GM23338 (cell line): ENCODE measurements at regions not wholly inside any gene's neighbourhood (a gene's known extent, or its start where the extent isn't known, plus 50 kb on each side); places are given as distances from the start of the nearest gene placed in this dataset.
A peak's percentile ranks its signal among the peaks of the same experiment; 100 is the strongest.

Experiments used
- ATAC-seq: fragments of 200-7000 bp; cut with Tn5 transposase; 3 replicates; pipeline ENCODE4 v1.9.1; 2020
- DNase-seq: peaks from one replicate; pipeline ENCODE4 v3.0.0-alpha.2; 2015; ENCODE audit warnings: low spot score
- H2AFZ ChIP-seq: fragments of 200-600 bp; sonication (generic); 2 replicates; pipeline ENCODE4 v1.8.0; 2016; ENCODE audit warnings: antibody characterized with exemption, mild to moderate bottlenecking, moderate library complexity
- H3F3A ChIP-seq: fragments of 200-600 bp; sonication (generic); replicated peaks from 2 replicates; pipeline ENCODE4 v1.8.0; 2017; ENCODE audit warnings: antibody characterized with exemption, mixed run types, low read depth
- H3K27ac ChIP-seq: fragments of 200-600 bp; sonication (generic); 2 replicates; pipeline ENCODE4 v1.6.1; 2016; ENCODE audit warnings: low read depth
- H3K27me3 ChIP-seq: fragments of 200-600 bp; sonication (generic); 2 replicates; pipeline ENCODE4 v1.8.0; 2016; ENCODE audit warnings: mild to moderate bottlenecking, mixed run types, moderate library complexity; ENCODE audit not compliant: insufficient read depth
- H3K36me3 ChIP-seq: fragments of 200-600 bp; sonication (generic); 2 replicates; pipeline ENCODE4 v1.8.0; 2016; ENCODE audit warnings: mild to moderate bottlenecking; ENCODE audit not compliant: insufficient read depth
- H3K4me1 ChIP-seq: fragments of 200-600 bp; sonication (generic); 2 replicates; pipeline ENCODE4 v1.8.0; 2016; ENCODE audit warnings: mild to moderate bottlenecking, moderate library complexity; ENCODE audit not compliant: insufficient read depth
- H3K4me2 ChIP-seq: fragments of 200-600 bp; sonication (generic); 2 replicates; pipeline ENCODE4 v1.7.1; 2017; ENCODE audit warnings: mixed run types
- H3K4me3 ChIP-seq: fragments of 200-600 bp; sonication (generic); 2 replicates; pipeline ENCODE4 v1.6.1; 2016; ENCODE audit warnings: mixed run types
- H3K79me2 ChIP-seq: fragments of 200-600 bp; sonication (generic); replicated peaks from 2 replicates; pipeline ENCODE4 v1.8.0; 2017; ENCODE audit warnings: mild to moderate bottlenecking; ENCODE audit not compliant: insufficient read depth
- H3K9me2 ChIP-seq: fragments of 200-600 bp; sonication (generic); 2 replicates; pipeline ENCODE4 v1.8.0; 2017; ENCODE audit not compliant: insufficient read depth
- H4K20me1 ChIP-seq: fragments of 200-600 bp; sonication (generic); replicated peaks from 2 replicates; pipeline ENCODE4 v1.8.0; 2017; ENCODE audit warnings: mild to moderate bottlenecking; ENCODE audit not compliant: insufficient read depth
- H3K27ac Mint-ChIP-seq: 2 replicates; pipeline ENCODE4 v1.8.0; 2020; ENCODE audit warnings: inconsistent platforms, mild to moderate bottlenecking, moderate library complexity, mixed read lengths
- H3K27me3 Mint-ChIP-seq: 3 replicates; pipeline ENCODE4 v1.8.0; 2022; ENCODE audit warnings: low read depth, mild to moderate bottlenecking, moderate library complexity, mixed read lengths, inconsistent platforms; ENCODE audit not compliant: insufficient read depth, poor library complexity
- H3K36me3 Mint-ChIP-seq: 3 replicates; pipeline ENCODE4 v1.8.0; 2021; ENCODE audit warnings: low read depth, mild to moderate bottlenecking, inconsistent platforms, moderate library complexity, mixed read lengths
- H3K4me1 Mint-ChIP-seq: 3 replicates; pipeline ENCODE4 v1.8.0; 2020; ENCODE audit warnings: mild to moderate bottlenecking, inconsistent platforms, mixed read lengths
- H3K4me3 Mint-ChIP-seq: 3 replicates; pipeline ENCODE4 v1.8.0; 2021; ENCODE audit warnings: moderate library complexity, mild to moderate bottlenecking, inconsistent platforms, mixed read lengths
- H3K9me3 Mint-ChIP-seq: 3 replicates; pipeline ENCODE4 v1.8.0; 2020; ENCODE audit warnings: moderate library complexity, mild to moderate bottlenecking, inconsistent platforms, mixed read lengths
- CREB1 ChIP-seq: fragments of 250-450 bp; sonication (Bioruptor Pico); IDR thresholded peaks from 2 replicates; pipeline ENCODE4 v1.5.0; 2020; ENCODE audit warnings: low read depth, mild to moderate bottlenecking, moderate library complexity
- EZH2phosphoT487 ChIP-seq: fragments of 200-600 bp; sonication (generic); IDR thresholded peaks from one replicate; pipeline ENCODE4 v1.8.1; 2018; ENCODE audit warnings: antibody characterized with exemption; ENCODE audit not compliant: unreplicated experiment
- NANOG ChIP-seq: IDR thresholded peaks from 2 replicates; pipeline ENCODE4 v1.6.1; 2016; ENCODE audit warnings: antibody characterized with exemption, borderline replicate concordance
- POLR2AphosphoS5 ChIP-seq: IDR thresholded peaks from 2 replicates; pipeline ENCODE4 v1.6.1; 2016; ENCODE audit warnings: antibody characterized with exemption, low read depth
- ZNF331 ChIP-seq: fragments of 250-450 bp; sonication (Bioruptor Pico); IDR thresholded peaks from 2 replicates; pipeline ENCODE4 v1.5.0; 2020; ENCODE audit warnings: low read depth, mild to moderate bottlenecking, moderate library complexity
- TF ChIP-seq, protein P1 (sequence below): IDR thresholded peaks from one replicate; pipeline ENCODE4 v1.6.1; 2018; ENCODE audit warnings: antibody characterized with exemption; ENCODE audit not compliant: unreplicated experiment
- TF ChIP-seq, protein P2 (sequence below): fragments of 250-450 bp; sonication (Bioruptor Pico); IDR thresholded peaks from 2 replicates; pipeline ENCODE4 v1.5.0; 2020; ENCODE audit warnings: mild to moderate bottlenecking, moderate library complexity
- TF ChIP-seq, protein P3 (sequence below): IDR thresholded peaks from 2 replicates; pipeline ENCODE4 v1.6.1; 2016; ENCODE audit warnings: antibody characterized with exemption

DNA sequence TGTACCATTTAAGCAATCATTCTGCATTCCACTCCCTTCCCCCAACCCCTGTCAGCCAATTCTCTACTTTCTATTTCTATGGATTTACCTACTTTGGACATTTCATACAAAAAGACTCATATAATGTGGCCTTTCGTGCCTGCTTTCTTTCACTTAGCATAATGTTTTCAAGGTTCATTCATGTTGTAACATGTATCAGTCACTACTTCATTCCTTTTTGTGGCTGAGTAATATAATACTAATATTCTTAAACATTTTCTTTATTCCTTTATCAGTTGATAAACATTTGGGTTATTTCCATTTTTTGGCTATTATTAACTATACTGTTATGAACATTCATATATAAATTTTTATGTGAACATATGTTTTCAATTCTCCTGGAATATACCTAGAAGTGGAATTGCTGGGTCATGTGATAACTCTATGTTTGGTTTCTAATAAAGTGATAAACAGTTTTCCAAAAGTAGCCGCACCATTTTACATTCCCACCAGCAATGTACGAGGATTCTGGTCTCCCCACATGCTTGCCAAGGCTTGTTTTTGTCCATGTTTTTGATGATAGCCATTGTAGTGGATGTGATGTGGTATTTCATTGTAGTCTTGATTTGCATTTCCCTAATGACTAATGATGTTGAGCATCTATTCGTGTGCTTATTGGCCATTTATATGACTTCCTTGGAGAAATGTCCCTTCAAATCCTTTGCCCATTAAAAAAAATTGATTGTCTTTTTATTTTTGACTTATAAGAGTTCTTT, 61.9 kb upstream of the GNG12 start (continued):
- TF ChIP-seq, protein P1, sequence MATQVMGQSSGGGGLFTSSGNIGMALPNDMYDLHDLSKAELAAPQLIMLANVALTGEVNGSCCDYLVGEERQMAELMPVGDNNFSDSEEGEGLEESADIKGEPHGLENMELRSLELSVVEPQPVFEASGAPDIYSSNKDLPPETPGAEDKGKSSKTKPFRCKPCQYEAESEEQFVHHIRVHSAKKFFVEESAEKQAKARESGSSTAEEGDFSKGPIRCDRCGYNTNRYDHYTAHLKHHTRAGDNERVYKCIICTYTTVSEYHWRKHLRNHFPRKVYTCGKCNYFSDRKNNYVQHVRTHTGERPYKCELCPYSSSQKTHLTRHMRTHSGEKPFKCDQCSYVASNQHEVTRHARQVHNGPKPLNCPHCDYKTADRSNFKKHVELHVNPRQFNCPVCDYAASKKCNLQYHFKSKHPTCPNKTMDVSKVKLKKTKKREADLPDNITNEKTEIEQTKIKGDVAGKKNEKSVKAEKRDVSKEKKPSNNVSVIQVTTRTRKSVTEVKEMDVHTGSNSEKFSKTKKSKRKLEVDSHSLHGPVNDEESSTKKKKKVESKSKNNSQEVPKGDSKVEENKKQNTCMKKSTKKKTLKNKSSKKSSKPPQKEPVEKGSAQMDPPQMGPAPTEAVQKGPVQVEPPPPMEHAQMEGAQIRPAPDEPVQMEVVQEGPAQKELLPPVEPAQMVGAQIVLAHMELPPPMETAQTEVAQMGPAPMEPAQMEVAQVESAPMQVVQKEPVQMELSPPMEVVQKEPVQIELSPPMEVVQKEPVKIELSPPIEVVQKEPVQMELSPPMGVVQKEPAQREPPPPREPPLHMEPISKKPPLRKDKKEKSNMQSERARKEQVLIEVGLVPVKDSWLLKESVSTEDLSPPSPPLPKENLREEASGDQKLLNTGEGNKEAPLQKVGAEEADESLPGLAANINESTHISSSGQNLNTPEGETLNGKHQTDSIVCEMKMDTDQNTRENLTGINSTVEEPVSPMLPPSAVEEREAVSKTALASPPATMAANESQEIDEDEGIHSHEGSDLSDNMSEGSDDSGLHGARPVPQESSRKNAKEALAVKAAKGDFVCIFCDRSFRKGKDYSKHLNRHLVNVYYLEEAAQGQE = no peak
- TF ChIP-seq EZH2phosphoT487 (no peak), CREB1 (CRISPR knock-in tag) (no peak)

DNA sequence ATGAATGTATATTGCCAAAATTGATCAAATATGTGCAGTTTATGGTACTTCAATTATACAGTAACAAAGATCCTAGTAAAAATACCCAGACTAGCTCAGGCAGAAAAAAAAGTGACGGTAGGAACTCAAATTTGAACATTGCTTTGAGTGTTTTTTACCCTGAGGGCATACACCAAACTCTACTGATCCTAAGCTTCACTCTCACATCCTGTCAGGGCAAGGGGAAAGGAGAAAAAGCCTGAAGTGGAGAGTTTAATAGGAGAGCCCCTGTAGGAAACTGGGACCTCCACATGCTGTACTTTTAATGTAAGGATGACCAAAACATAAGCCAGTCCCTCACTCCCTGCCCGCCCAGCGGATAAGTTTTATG, 59.8 kb upstream of the GNG12 start:
- Mint-ChIP-seq H3K4me1 (peaks cover 51% of the 10 kb centered on the region), H3K27ac (peak overlapping the region; percentile 34)
- H3K9me2 ChIP-seq = no peaks in the 10 kb centered on the region

More for the DNA sequence above, 59.8 kb upstream of the GNG12 start:
- ATAC-seq (no peak), DNase-seq (peak; percentile 15)
- H2AFZ ChIP-seq = no peak overlapping the region
- H3K27ac ChIP-seq = no peak overlapping the region
- H3K36me3 ChIP-seq = no peaks in the 10 kb centered on the region
- no peaks in the 10 kb centered on the region for H3K27me3 ChIP-seq
- H3K4me1 ChIP-seq = peaks cover 11% of the 10 kb centered on the region
- Mint-ChIP-seq H3K9me3 (no peaks in the 10 kb centered on the region), H3K27me3 (peaks cover 5% of the 10 kb centered on the region), H3K4me3 (peak overlapping the region; percentile 2; the same call in 1 of the 3 replicates), H3K36me3 (no peaks in the 10 kb centered on the region)
- TF ChIP-seq, protein P1 = no peak
- no peak for TF ChIP-seq POLR2AphosphoS5
- no peak for TF ChIP-seq NANOG
- TF ChIP-seq, protein P2, sequence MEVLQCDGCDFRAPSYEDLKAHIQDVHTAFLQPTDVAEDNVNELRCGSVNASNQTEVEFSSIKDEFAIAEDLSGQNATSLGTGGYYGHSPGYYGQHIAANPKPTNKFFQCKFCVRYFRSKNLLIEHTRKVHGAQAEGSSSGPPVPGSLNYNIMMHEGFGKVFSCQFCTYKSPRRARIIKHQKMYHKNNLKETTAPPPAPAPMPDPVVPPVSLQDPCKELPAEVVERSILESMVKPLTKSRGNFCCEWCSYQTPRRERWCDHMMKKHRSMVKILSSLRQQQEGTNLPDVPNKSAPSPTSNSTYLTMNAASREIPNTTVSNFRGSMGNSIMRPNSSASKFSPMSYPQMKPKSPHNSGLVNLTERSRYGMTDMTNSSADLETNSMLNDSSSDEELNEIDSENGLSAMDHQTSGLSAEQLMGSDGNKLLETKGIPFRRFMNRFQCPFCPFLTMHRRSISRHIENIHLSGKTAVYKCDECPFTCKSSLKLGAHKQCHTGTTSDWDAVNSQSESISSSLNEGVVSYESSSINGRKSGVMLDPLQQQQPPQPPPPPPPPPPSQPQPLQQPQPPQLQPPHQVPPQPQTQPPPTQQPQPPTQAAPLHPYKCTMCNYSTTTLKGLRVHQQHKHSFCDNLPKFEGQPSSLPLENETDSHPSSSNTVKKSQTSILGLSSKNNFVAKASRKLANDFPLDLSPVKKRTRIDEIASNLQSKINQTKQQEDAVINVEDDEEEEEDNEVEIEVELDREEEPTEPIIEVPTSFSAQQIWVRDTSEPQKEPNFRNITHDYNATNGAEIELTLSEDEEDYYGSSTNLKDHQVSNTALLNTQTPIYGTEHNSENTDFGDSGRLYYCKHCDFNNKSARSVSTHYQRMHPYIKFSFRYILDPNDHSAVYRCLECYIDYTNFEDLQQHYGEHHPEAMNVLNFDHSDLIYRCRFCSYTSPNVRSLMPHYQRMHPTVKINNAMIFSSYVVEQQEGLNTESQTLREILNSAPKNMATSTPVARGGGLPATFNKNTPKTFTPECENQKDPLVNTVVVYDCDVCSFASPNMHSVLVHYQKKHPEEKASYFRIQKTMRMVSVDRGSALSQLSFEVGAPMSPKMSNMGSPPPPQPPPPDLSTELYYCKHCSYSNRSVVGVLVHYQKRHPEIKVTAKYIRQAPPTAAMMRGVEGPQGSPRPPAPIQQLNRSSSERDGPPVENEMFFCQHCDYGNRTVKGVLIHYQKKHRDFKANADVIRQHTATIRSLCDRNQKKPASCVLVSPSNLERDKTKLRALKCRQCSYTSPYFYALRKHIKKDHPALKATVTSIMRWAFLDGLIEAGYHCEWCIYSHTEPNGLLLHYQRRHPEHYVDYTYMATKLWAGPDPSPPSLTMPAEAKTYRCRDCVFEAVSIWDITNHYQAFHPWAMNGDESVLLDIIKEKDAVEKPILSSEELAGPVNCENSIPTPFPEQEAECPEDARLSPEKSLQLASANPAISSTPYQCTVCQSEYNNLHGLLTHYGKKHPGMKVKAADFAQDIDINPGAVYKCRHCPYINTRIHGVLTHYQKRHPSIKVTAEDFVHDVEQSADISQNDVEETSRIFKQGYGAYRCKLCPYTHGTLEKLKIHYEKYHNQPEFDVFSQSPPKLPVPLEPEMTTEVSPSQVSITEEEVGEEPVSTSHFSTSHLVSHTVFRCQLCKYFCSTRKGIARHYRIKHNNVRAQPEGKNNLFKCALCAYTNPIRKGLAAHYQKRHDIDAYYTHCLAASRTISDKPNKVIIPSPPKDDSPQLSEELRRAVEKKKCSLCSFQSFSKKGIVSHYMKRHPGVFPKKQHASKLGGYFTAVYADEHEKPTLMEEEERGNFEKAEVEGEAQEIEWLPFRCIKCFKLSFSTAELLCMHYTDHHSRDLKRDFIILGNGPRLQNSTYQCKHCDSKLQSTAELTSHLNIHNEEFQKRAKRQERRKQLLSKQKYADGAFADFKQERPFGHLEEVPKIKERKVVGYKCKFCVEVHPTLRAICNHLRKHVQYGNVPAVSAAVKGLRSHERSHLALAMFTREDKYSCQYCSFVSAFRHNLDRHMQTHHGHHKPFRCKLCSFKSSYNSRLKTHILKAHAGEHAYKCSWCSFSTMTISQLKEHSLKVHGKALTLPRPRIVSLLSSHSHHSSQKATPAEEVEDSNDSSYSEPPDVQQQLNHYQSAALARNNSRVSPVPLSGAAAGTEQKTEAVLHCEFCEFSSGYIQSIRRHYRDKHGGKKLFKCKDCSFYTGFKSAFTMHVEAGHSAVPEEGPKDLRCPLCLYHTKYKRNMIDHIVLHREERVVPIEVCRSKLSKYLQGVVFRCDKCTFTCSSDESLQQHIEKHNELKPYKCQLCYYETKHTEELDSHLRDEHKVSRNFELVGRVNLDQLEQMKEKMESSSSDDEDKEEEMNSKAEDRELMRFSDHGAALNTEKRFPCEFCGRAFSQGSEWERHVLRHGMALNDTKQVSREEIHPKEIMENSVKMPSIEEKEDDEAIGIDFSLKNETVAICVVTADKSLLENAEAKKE (CRISPR knock-in tag) = no peak
- TF ChIP-seq EZH2phosphoT487 = no peak
- TF ChIP-seq, protein P3, sequence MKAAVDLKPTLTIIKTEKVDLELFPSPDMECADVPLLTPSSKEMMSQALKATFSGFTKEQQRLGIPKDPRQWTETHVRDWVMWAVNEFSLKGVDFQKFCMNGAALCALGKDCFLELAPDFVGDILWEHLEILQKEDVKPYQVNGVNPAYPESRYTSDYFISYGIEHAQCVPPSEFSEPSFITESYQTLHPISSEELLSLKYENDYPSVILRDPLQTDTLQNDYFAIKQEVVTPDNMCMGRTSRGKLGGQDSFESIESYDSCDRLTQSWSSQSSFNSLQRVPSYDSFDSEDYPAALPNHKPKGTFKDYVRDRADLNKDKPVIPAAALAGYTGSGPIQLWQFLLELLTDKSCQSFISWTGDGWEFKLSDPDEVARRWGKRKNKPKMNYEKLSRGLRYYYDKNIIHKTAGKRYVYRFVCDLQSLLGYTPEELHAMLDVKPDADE = no peak
- TF ChIP-seq ZNF331 (CRISPR knock-in tag) = no peak
- H4K20me1 ChIP-seq = no peaks in the 10 kb centered on the region
- no peak overlapping the region for H3K4me2 ChIP-seq
- no peaks in the 10 kb centered on the region for H3F3A ChIP-seq
- H3K4me3 ChIP-seq = no peak overlapping the region
- H3K79me2 ChIP-seq = no peaks in the 10 kb centered on the region
